CD4-positive, alpha-beta memory T cell (primary cell): ENCODE measurements at regions not wholly inside any gene's neighbourhood (a gene's known extent, or its start where the extent isn't known, plus 50 kb on each side); places are given as distances from the start of the nearest gene placed in this dataset.

Experiments used
- CTCF ChIA-PET: fragments of 350-600 bp; sonication (Branson Sonifier 250); formaldehyde crosslinking; loops from one replicate; lab custom pipeline; 2021; ENCODE audit warnings: inconsistent platforms; ENCODE audit not compliant: partially characterized antibody; lab: Charles Lee
- POLR2A ChIA-PET: fragments of 350-600 bp; sonication (Branson Sonifier 250); formaldehyde crosslinking; loops from one replicate; lab custom pipeline; 2021; ENCODE audit not compliant: partially characterized antibody; lab: Charles Lee
- DNase-seq, 5 donors: peaks; one replicate each; pipeline versions ENCODE4 v3.0.0 to v3.0.0-alpha.2; 2020 to 2022; ENCODE audit warnings: mixed read lengths in 1 of 5
- H3K27ac ChIP-seq: one replicate; pipeline ENCODE4 v1.7.0; 2013; ENCODE audit warnings: low read depth, low read length
- H3K27me3 ChIP-seq: 2 replicates; pipeline ENCODE4 v1.7.0; 2013; ENCODE audit warnings: mild to moderate bottlenecking, low read length, moderate library complexity; ENCODE audit not compliant: insufficient read depth
- H3K36me3 ChIP-seq: 2 replicates; pipeline ENCODE4 v1.7.0; 2013; ENCODE audit warnings: mild to moderate bottlenecking, low read length, moderate library complexity; ENCODE audit not compliant: insufficient read depth
- H3K4me1 ChIP-seq: 2 replicates; pipeline ENCODE4 v1.7.0; 2013; ENCODE audit warnings: mild to moderate bottlenecking, low read length, moderate library complexity; ENCODE audit not compliant: insufficient read depth
- H3K4me3 ChIP-seq, 2 donors: one replicate each; pipeline ENCODE4 v1.7.0; 2013; ENCODE audit warnings: low read length in 2 of 2, mild to moderate bottlenecking in 1 of 2
- H3K9me3 ChIP-seq, 2 donors: one replicate each; pipeline ENCODE4 v1.7.0; 2013; ENCODE audit warnings: low read length in 2 of 2, control low read depth in 1 of 2; ENCODE audit not compliant: control insufficient read depth in 1 of 2
- H3K27ac Mint-ChIP-seq, 7 donors: one replicate each; pipeline ENCODE4 v1.8.0; 2020 to 2021; ENCODE audit warnings: mixed read lengths in 7 of 7, mild to moderate bottlenecking in 6 of 7, inconsistent platforms in 3 of 7, moderate library complexity in 3 of 7
- H3K27me3 Mint-ChIP-seq, 2 donors: one replicate each; pipeline ENCODE4 v1.8.0; 2020 to 2021; ENCODE audit warnings: mixed read lengths in 2 of 2
- H3K36me3 Mint-ChIP-seq, 2 donors: one replicate each; pipeline ENCODE4 v1.8.0; 2020 to 2021; ENCODE audit warnings: mixed read lengths in 2 of 2, inconsistent platforms in 1 of 2, mild to moderate bottlenecking in 1 of 2
- H3K4me1 Mint-ChIP-seq, 4 donors: one replicate each; pipeline ENCODE4 v1.8.0; 2020 to 2021; ENCODE audit warnings: mixed read lengths in 4 of 4, mild to moderate bottlenecking in 1 of 4
- H3K4me3 Mint-ChIP-seq, 8 donors: one replicate each; pipeline ENCODE4 v1.8.0; 2020 to 2021; ENCODE audit warnings: mixed read lengths in 8 of 8, mild to moderate bottlenecking in 7 of 8, moderate library complexity in 6 of 8, inconsistent platforms in 3 of 8
- H3K9me3 Mint-ChIP-seq, 8 donors: one replicate each; pipeline ENCODE4 v1.8.0; 2020 to 2021; ENCODE audit warnings: mixed read lengths in 8 of 8, mild to moderate bottlenecking in 5 of 8, inconsistent platforms in 3 of 8, moderate library complexity in 1 of 8
- intact Hi-C: fragments of 100-400 bp; cut with micrococcal nuclease; formaldehyde crosslinking; loops from one replicate; pipeline ENCODE4 v1.15.1; 2023

GRCh38 chr9:7707934-7708333 is 91.6 kb downstream of the DMAC1 start:
- POLR2A ChIA-PET: no interaction called here
- Histone ChIP-seq H3K27ac (no peak overlapping the region), H3K27me3 (no peaks in the 10 kb centered on the region), H3K4me1 (no peaks in the 10 kb centered on the region), H3K9me3 (no peaks in the 10 kb centered on the region), H3K36me3 (no peaks in the 10 kb centered on the region), H3K4me3 (no peak overlapping the region)
- Mint-ChIP-seq H3K4me3 (no peak overlapping the region), H3K27me3 (peaks cover 3 to 7% of the 10 kb centered on the region in 2 donors), H3K4me1 (no peaks in the 10 kb centered on the region), H3K27ac (no peak overlapping the region), H3K9me3 (peaks cover 0 to 3% (median 0%) of the 10 kb centered on the region in 8 donors), H3K36me3 (no peaks in the 10 kb centered on the region)
- no peak for DNase-seq
- CTCF ChIA-PET: no interaction called here
- intact Hi-C loops: no loop called here

- H3K36me3 ChIP-seq: no peaks in the 10 kb centered on the region
- Mint-ChIP-seq H3K4me3 (no peak overlapping the region), H3K27me3 (peaks cover 4 to 7% of the 10 kb centered on the region in 2 donors), H3K9me3 (no peaks in the 10 kb centered on the region), H3K27ac (no peak overlapping the region), H3K36me3 (no peaks in the 10 kb centered on the region), H3K4me1 (no peaks in the 10 kb centered on the region)
- no peak for DNase-seq
- no peak overlapping the region for H3K4me3 ChIP-seq
- no peak overlapping the region for H3K27ac ChIP-seq
- H3K27me3 ChIP-seq: no peaks in the 10 kb centered on the region
- H3K9me3 ChIP-seq: no peaks in the 10 kb centered on the region
- H3K4me1 ChIP-seq: no peaks in the 10 kb centered on the region
- intact Hi-C loops: no loop called here
- CTCF ChIA-PET: no interaction called here
- POLR2A ChIA-PET: no interaction called here
Measured at GRCh38 chr9:7704543-7704942, 95.0 kb downstream of the DMAC1 start.

GRCh38 chr9:7691909-7692308 is 107.7 kb downstream of the DMAC1 start:
- DNase-seq: no peak
- no peak overlapping the region for H3K27ac Mint-ChIP-seq
- Histone ChIP-seq H3K27ac (no peak overlapping the region), H3K4me3 (no peak overlapping the region), H3K27me3 (no peaks in the 10 kb centered on the region), H3K9me3 (no peaks in the 10 kb centered on the region), H3K4me1 (no peaks in the 10 kb centered on the region), H3K36me3 (no peaks in the 10 kb centered on the region)
- H3K4me1 Mint-ChIP-seq: no peaks in the 10 kb centered on the region
- no peak overlapping the region for H3K4me3 Mint-ChIP-seq
- intact Hi-C loops: no loop called here
- no peaks in the 10 kb centered on the region for H3K27me3 Mint-ChIP-seq
- no peaks in the 10 kb centered on the region for H3K36me3 Mint-ChIP-seq
- no peaks in the 10 kb centered on the region for H3K9me3 Mint-ChIP-seq
- POLR2A ChIA-PET: interaction anchor here (0.5 kb wide), 1 partner anchor 28 kb away, joined by 3 read pairs; no protein-coding TSS in a partner anchor
- CTCF ChIA-PET: no interaction called here

GRCh38 chr9:7690014-7690413 is 109.6 kb downstream of the DMAC1 start:
- no peaks in the 10 kb centered on the region for H3K27me3 Mint-ChIP-seq
- no peaks in the 10 kb centered on the region for H3K9me3 ChIP-seq
- intact Hi-C loops: no loop called here
- no peaks in the 10 kb centered on the region for H3K36me3 Mint-ChIP-seq
- H3K27ac Mint-ChIP-seq: no peak overlapping the region
- no peak overlapping the region for H3K4me3 Mint-ChIP-seq
- no peaks in the 10 kb centered on the region for H3K27me3 ChIP-seq
- DNase-seq: no peak
- CTCF ChIA-PET: no interaction called here
- H3K4me1 ChIP-seq: no peaks in the 10 kb centered on the region
- no peaks in the 10 kb centered on the region for H3K36me3 ChIP-seq
- POLR2A ChIA-PET: no interaction called here
- H3K27ac ChIP-seq: no peak overlapping the region
- no peak overlapping the region for H3K4me3 ChIP-seq
- H3K9me3 Mint-ChIP-seq: no peaks in the 10 kb centered on the region
- no peaks in the 10 kb centered on the region for H3K4me1 Mint-ChIP-seq

- H3K9me3 Mint-ChIP-seq: no peaks in the 10 kb centered on the region
- intact Hi-C loops: no loop called here
- Histone ChIP-seq H3K27me3 (no peaks in the 10 kb centered on the region), H3K4me1 (no peaks in the 10 kb centered on the region), H3K9me3 (no peaks in the 10 kb centered on the region), H3K27ac (no peak overlapping the region), H3K36me3 (no peaks in the 10 kb centered on the region), H3K4me3 (no peak overlapping the region)
- no peaks in the 10 kb centered on the region for H3K4me1 Mint-ChIP-seq
- DNase-seq: no peak
- no peaks in the 10 kb centered on the region for H3K27me3 Mint-ChIP-seq
- POLR2A ChIA-PET: no interaction called here
- no peak overlapping the region for H3K27ac Mint-ChIP-seq
- H3K36me3 Mint-ChIP-seq: no peaks in the 10 kb centered on the region
- no peak overlapping the region for H3K4me3 Mint-ChIP-seq
- CTCF ChIA-PET: no interaction called here
Measured at GRCh38 chr9:7688626-7689025, 111.0 kb downstream of the DMAC1 start.

- ChIA-PET POLR2A (no interaction called here), CTCF (no interaction called here)
- Mint-ChIP-seq H3K27me3 (no peaks in the 10 kb centered on the region), H3K9me3 (peaks cover 0 to 2% (median 0%) of the 10 kb centered on the region in 8 donors), H3K4me3 (no peak overlapping the region), H3K36me3 (no peaks in the 10 kb centered on the region), H3K27ac (no peak overlapping the region), H3K4me1 (no peaks in the 10 kb centered on the region)
- Histone ChIP-seq H3K27me3 (no peaks in the 10 kb centered on the region), H3K4me3 (no peak overlapping the region), H3K9me3 (no peaks in the 10 kb centered on the region), H3K4me1 (no peaks in the 10 kb centered on the region), H3K27ac (no peak overlapping the region), H3K36me3 (no peaks in the 10 kb centered on the region)
- no peak for DNase-seq
- intact Hi-C loops: no loop called here
Measured at GRCh38 chr9:7676609-7677156, 122.9 kb downstream of the DMAC1 start.

- ChIA-PET POLR2A (no interaction called here), CTCF (no interaction called here)
- Histone ChIP-seq H3K4me3 (no peak overlapping the region), H3K4me1 (no peaks in the 10 kb centered on the region), H3K36me3 (no peaks in the 10 kb centered on the region), H3K27ac (no peak overlapping the region), H3K9me3 (no peaks in the 10 kb centered on the region), H3K27me3 (no peaks in the 10 kb centered on the region)
- Mint-ChIP-seq H3K9me3 (peaks cover 0 to 2% (median 0%) of the 10 kb centered on the region in 8 donors), H3K4me3 (no peak overlapping the region), H3K27me3 (peaks cover 0 to 2% of the 10 kb centered on the region in 2 donors), H3K36me3 (no peaks in the 10 kb centered on the region), H3K27ac (no peak overlapping the region), H3K4me1 (no peaks in the 10 kb centered on the region)
- no peak for DNase-seq
- intact Hi-C loops: no loop called here
Measured at GRCh38 chr9:7671847-7672246, 127.7 kb downstream of the DMAC1 start.

- H3K27ac ChIP-seq: no peak overlapping the region
- peaks cover 0 to 4% (median 0%) of the 10 kb centered on the region in 8 donors for H3K9me3 Mint-ChIP-seq
- ChIA-PET POLR2A (no interaction called here), CTCF (no interaction called here)
- no peaks in the 10 kb centered on the region for H3K27me3 ChIP-seq
- H3K4me3 ChIP-seq: no peak overlapping the region
- peaks cover 0 to 2% of the 10 kb centered on the region in 2 donors for H3K27me3 Mint-ChIP-seq
- no peaks in the 10 kb centered on the region for H3K36me3 ChIP-seq
- no peaks in the 10 kb centered on the region for H3K4me1 Mint-ChIP-seq
- intact Hi-C loops: no loop called here
- H3K27ac Mint-ChIP-seq: no peak overlapping the region
- no peak for DNase-seq
- H3K4me3 Mint-ChIP-seq: no peak overlapping the region
- H3K4me1 ChIP-seq: no peaks in the 10 kb centered on the region
- no peaks in the 10 kb centered on the region for H3K9me3 ChIP-seq
- no peaks in the 10 kb centered on the region for H3K36me3 Mint-ChIP-seq
Measured at GRCh38 chr9:7668541-7668940, 131.0 kb downstream of the DMAC1 start.
